ENCODE measurements at regions not wholly inside any gene's neighbourhood (a gene's known extent, or its start where the extent isn't known, plus 50 kb on each side); places are given as distances from the start of the nearest gene placed in this dataset.

GRCh38 chr9:75649060-75649459, 241.4 kb upstream of the PCSK5 start:
- CTCF ChIA-PET: no interaction called here

DNA sequence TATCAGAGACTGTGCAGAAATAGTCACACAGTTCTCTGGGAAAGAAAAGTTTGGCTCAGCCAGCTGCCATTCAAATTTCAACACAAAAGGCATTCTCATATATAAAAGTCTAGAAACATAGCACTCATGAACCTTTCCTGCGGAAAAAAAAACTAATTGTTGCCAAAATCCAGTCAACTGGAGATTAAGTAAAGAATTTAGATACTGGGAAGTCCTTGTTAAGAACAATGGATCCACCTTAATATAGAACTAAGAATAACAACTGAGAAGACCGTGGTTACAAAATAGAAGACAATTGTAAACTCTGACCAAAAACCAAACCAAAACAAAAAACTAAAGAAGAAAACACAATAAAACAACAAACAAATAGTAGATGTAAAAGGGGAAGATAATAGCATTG, 238.8 kb upstream of the PCSK5 start:
- TF ChIP-seq MYC (IDR thresholded peaks at IDR 0.05; ENCODE audit: borderline replicate concordance, low read length) (no peak), EHMT2 (IDR thresholded peaks at IDR 0.05; ENCODE audit: low read depth) (no peak), HOXB5 (CRISPR knock-in tag; IDR thresholded peaks at IDR 0.05) (no peak), HOXA7 (CRISPR knock-in tag; IDR thresholded peaks at IDR 0.05) (no peak), MAZ (IDR thresholded peaks at IDR 0.05; ENCODE audit: borderline replicate concordance, low read depth, low read length) (no peak), GATA3 (IDR thresholded peaks at IDR 0.05; ENCODE audit: borderline replicate concordance) (no peak), RAD21 (conservative IDR thresholded peaks at IDR 0.05 in 1 of 2, IDR thresholded peaks at IDR 0.05 in 1 of 2) (no peak), FOXS1 (CRISPR knock-in tag; IDR thresholded peaks at IDR 0.05) (no peak)
- TF ChIP-seq, protein P1, sequence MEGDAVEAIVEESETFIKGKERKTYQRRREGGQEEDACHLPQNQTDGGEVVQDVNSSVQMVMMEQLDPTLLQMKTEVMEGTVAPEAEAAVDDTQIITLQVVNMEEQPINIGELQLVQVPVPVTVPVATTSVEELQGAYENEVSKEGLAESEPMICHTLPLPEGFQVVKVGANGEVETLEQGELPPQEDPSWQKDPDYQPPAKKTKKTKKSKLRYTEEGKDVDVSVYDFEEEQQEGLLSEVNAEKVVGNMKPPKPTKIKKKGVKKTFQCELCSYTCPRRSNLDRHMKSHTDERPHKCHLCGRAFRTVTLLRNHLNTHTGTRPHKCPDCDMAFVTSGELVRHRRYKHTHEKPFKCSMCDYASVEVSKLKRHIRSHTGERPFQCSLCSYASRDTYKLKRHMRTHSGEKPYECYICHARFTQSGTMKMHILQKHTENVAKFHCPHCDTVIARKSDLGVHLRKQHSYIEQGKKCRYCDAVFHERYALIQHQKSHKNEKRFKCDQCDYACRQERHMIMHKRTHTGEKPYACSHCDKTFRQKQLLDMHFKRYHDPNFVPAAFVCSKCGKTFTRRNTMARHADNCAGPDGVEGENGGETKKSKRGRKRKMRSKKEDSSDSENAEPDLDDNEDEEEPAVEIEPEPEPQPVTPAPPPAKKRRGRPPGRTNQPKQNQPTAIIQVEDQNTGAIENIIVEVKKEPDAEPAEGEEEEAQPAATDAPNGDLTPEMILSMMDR (IDR thresholded peaks at IDR 0.05): no peak
- ChIA-PET POLR2A (no interaction called here), CTCF (no interaction called here)
- Histone ChIP-seq H3K9me3 (no peaks in the 10 kb centered on the region), H3K27ac (no peak overlapping the region), H3K4me2 (no peak overlapping the region), H3K4me1 (no peaks in the 10 kb centered on the region), H3K4me3 (no peak overlapping the region)
- DNase-seq (ENCODE audit: low read depth in 1 of 2, low spot score in 1 of 2) (no peak), FAIRE-seq (no peak), ATAC-seq (no peak)
- 2% methylated on average over 2 of the region's 2 CpGs for WGBS (ENCODE audit: missing lambda C conversion rate)

More at GRCh38 chr9:75649060-75649459, 241.4 kb upstream of the PCSK5 start:
- Histone ChIP-seq H3K4me3 (no peak overlapping the region), H3K4me1 (no peaks in the 10 kb centered on the region), H3K4me2 (no peak overlapping the region), H3K27ac (no peak overlapping the region), H3K9me3 (no peaks in the 10 kb centered on the region)
- POLR2A ChIA-PET: no interaction called here
- 18% methylated on average over 5 of the region's 5 CpGs for WGBS (ENCODE audit: missing lambda C conversion rate)
- TF ChIP-seq MAFK (IDR thresholded peaks at IDR 0.05; ENCODE audit: partially characterized antibody): no peak
- no peak for DNase-seq (ENCODE audit: low read depth in 1 of 2, low spot score in 1 of 2)
- no peak for ATAC-seq
- no peak for FAIRE-seq

DNA sequence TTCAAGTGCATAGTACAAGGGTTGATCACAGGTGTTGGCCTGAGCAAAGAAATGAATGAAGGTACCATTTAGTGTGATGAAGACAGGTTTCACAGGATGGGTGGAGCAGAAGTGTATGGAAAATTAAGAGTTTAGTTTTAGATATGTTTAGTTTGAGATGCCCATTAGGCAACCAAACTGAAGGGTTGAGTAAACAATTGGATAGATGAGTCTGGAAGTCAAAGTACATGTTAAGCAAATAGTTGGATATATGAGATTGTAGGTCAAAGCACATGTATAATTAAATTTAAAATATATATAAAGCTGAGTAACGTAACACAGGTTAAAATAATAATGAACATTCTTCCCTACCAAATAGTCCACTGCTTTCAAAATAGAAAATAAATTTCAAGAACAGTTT, 237.1 kb upstream of the PCSK5 start:
- TF ChIP-seq TFCP2L1 (CRISPR knock-in tag; IDR thresholded peaks at IDR 0.05) (no peak), HEYL (CRISPR knock-in tag; IDR thresholded peaks at IDR 0.05) (no peak), FOSL2 (IDR thresholded peaks at IDR 0.05) (no peak), FOSL2 (CRISPR knock-in tag; IDR thresholded peaks at IDR 0.05) (no peak), NR3C1 (IDR thresholded peaks at IDR 0.05) (no peak), USF2 (IDR thresholded peaks at IDR 0.05) (no peak), ZSCAN20 (CRISPR knock-in tag; IDR thresholded peaks at IDR 0.05) (no peak)
- Histone ChIP-seq H3K4me1 (no peaks in the 10 kb centered on the region), H3K4me2 (no peak overlapping the region), H3K27ac (no peak overlapping the region), H3K9me3 (no peaks in the 10 kb centered on the region), H3K4me3 (no peak overlapping the region)
- ChIA-PET CTCF (no interaction called here), POLR2A (no interaction called here)
- ATAC-seq: no peak
- FAIRE-seq: no peak
- no peak for DNase-seq (ENCODE audit: low read depth in 1 of 2, low spot score in 1 of 2)
- 2% methylated on average over 1 of the region's 1 CpG for WGBS (ENCODE audit: missing lambda C conversion rate)

DNA sequence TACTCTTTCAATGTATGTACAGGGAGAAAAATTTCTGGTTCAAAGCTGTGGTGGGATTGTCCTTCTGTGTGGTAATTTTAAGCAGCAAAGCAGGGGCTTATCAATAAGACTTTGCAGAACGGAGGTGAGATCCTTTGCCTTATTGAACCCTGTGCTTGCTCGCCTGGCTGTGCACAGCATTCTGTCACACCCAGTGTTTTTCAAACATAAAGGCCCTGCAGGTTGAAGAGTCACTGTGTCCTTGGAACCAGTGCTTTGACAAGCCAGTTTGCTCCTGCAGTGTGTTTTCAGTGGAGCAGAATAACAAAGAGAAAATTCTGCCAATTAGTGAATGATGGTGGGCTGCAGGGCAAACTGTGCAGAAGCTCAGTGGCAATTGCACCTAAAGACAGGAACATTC, 236.7 kb upstream of the PCSK5 start:
- H3K4me3 ChIP-seq: no peak overlapping the region
- H3K9me3 ChIP-seq: no peaks in the 10 kb centered on the region
- FAIRE-seq (no peak), DNase-seq (ENCODE audit: low read depth in 1 of 2, low spot score in 1 of 2) (no peak), ATAC-seq (no peak)
- H3K4me2 ChIP-seq: no peak overlapping the region
- H3K27ac ChIP-seq: no peak overlapping the region
- ChIA-PET CTCF (no interaction called here), POLR2A (no interaction called here)
- WGBS (ENCODE audit: missing lambda C conversion rate): 5% methylated on average over 2 of the region's 2 CpGs
- TF ChIP-seq, protein P1 (IDR thresholded peaks at IDR 0.05): no peak
- TF ChIP-seq MAFK (IDR thresholded peaks at IDR 0.05; ENCODE audit: partially characterized antibody): no peak
- TF ChIP-seq GATA3 (IDR thresholded peaks at IDR 0.05; ENCODE audit: borderline replicate concordance): no peak
- TF ChIP-seq JUNB (IDR thresholded peaks at IDR 0.05): no peak
- TF ChIP-seq FOSB (CRISPR knock-in tag; IDR thresholded peaks at IDR 0.05): no peak
- no peaks in the 10 kb centered on the region for H3K4me1 ChIP-seq
